T-cell (primary cell): ENCODE measurements at regions not wholly inside any gene's neighbourhood (a gene's known extent, or its start where the extent isn't known, plus 50 kb on each side); places are given as distances from the start of the nearest gene placed in this dataset.

ENCODE experiments used
- ATAC-seq, 4 experiments: fragments of 200-7000 bp in 3 of 4; fragments of 150-1000 bp in 1 of 4; cut with Tn5 transposase; replicated peaks in 1 of 4; 1 replicate in 3 of 4; 2 replicates in 1 of 4; pipeline ENCODE4 v1.10.0; 2021; ENCODE audit warnings: moderate library complexity in 3 of 4, mild to moderate bottlenecking in 2 of 4, moderate number of reproducible peaks in 1 of 4
- CTCF ChIA-PET, 2 donors: fragments of 300-600 bp; sonication (Branson Sonifier 250); formaldehyde crosslinking; loops; one replicate each; lab custom pipeline; 2022; ENCODE audit warnings: antibody characterized with exemption in 2 of 2; lab: Charles Lee
- POLR2A ChIA-PET, 2 donors: fragments of 300-600 bp; sonication (Branson Sonifier 250); formaldehyde crosslinking; loops; one replicate each; lab custom pipeline; 2022; ENCODE audit warnings: antibody characterized with exemption in 2 of 2; lab: Charles Lee
- DNase-seq, 35 experiments: peaks; one replicate each; pipeline versions ENCODE4 v3.0.0 to v3.0.0-alpha.2; 2013 to 2023
- H3K27ac ChIP-seq: one replicate; pipeline ENCODE4 v1.5.1; 2013; ENCODE audit warnings: low read length
- H3K27me3 ChIP-seq, 2 experiments: replicated peaks in 1 of 2; 1 replicate in 1 of 2; 2 replicates in 1 of 2; pipeline versions ENCODE4 v1.6.1 to v1.7.0; 2013; ENCODE audit warnings: low read length in 1 of 2, mixed read lengths in 1 of 2; ENCODE audit not compliant: control insufficient read depth in 2 of 2, insufficient read depth in 2 of 2; ENCODE audit errors: extremely low read depth in 1 of 2
- H3K36me3 ChIP-seq, 2 donors: 1 replicate in 1 of 2; 2 replicates in 1 of 2; pipeline versions ENCODE4 v1.6.1 to v1.7.0; 2013; ENCODE audit warnings: low read length in 1 of 2; ENCODE audit not compliant: control insufficient read depth in 2 of 2, insufficient read depth in 1 of 2; ENCODE audit errors: extremely low read depth in 1 of 2
- H3K4me1 ChIP-seq, 2 experiments: 1 replicate in 1 of 2; 2 replicates in 1 of 2; pipeline versions ENCODE4 v1.6.1 to v1.7.0; 2013; ENCODE audit warnings: low read length in 2 of 2, mixed read lengths in 1 of 2; ENCODE audit not compliant: insufficient read depth in 2 of 2, control insufficient read depth in 1 of 2; ENCODE audit errors: extremely low read depth in 1 of 2
- H3K4me3 ChIP-seq, 2 donors: 1 replicate in 1 of 2; 2 replicates in 1 of 2; pipeline versions ENCODE4 v1.5.1 to v1.7.0; 2013; ENCODE audit warnings: mild to moderate bottlenecking in 2 of 2, low read length in 1 of 2, moderate library complexity in 1 of 2; ENCODE audit not compliant: control insufficient read depth in 1 of 2; ENCODE audit errors: extremely low read depth in 1 of 2
- H3K9me3 ChIP-seq: 2 replicates; pipeline ENCODE4 v1.7.0; 2013
- H3K27ac Mint-ChIP-seq, 2 donors: one replicate each; pipeline ENCODE4 v1.8.0; 2020 to 2021; ENCODE audit warnings: mild to moderate bottlenecking in 2 of 2, mixed read lengths in 2 of 2
- H3K27me3 Mint-ChIP-seq, 2 donors: one replicate each; pipeline ENCODE4 v1.8.0; 2021 to 2022; ENCODE audit warnings: mixed read lengths in 2 of 2
- H3K36me3 Mint-ChIP-seq: one replicate; pipeline ENCODE4 v1.8.0; 2021; ENCODE audit warnings: mixed read lengths
- H3K4me1 Mint-ChIP-seq, 3 donors: one replicate each; pipeline ENCODE4 v1.8.0; 2020 to 2022; ENCODE audit warnings: mixed read lengths in 3 of 3, mild to moderate bottlenecking in 1 of 3
- H3K4me3 Mint-ChIP-seq, 3 donors: one replicate each; pipeline ENCODE4 v1.8.0; 2020 to 2022; ENCODE audit warnings: mild to moderate bottlenecking in 3 of 3, mixed read lengths in 3 of 3, moderate library complexity in 3 of 3
- H3K9me3 Mint-ChIP-seq, 3 donors: one replicate each; pipeline ENCODE4 v1.8.0; 2020 to 2022; ENCODE audit warnings: mixed read lengths in 3 of 3
- WGBS: methylation state at CpG from one replicate; pipeline ENCODE4 v1.1.5; 2013; ENCODE audit warnings: missing lambda C conversion rate; ENCODE audit not compliant: insufficient coverage; 5-methylcytosine and 5-hydroxymethylcytosine counted together

DNA sequence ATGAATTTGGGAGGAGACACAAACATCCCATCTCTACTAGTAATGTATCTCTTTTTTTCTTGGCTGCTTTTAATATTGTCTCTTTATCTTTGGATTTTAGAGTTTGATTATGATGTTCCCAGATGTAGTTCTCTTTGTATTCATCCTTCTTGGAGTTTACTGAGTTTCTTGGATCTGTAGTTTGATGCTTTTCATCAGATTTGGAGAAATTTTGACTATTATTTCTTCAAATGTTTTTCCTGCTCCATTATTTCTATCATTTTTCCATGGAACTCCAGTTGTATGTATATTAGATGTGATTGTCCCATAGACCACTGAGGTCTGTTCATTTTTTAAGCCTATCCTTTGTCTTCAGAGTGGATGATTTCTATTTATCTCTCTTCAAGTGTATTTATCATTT lies 90.7 kb upstream of the ARHGAP5 start:
- POLR2A ChIA-PET = no interaction called here
- peaks cover 13 to 32% (median 19%) of the 10 kb centered on the region in 3 donors for H3K9me3 Mint-ChIP-seq
- no peak overlapping the region for H3K4me3 Mint-ChIP-seq

DNA sequence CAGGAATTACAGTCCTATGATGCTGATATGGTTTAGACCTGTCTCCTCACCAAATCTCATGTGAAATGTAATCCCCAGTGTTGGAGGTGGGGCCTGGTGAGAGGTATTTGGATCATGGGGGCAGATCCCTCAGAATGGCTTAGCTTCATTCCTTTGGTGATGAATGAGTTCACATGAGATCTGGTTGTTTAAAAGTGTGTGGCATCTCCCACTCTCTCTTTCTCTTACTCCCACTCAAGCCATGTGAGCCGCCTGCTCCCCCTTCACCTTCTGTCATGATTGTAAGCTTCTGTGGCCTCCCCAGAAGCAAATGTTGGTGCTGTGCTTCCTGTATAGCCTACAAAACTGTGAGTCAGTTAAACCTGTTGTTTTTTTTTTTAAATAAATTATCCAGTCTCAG lies 89.4 kb upstream of the ARHGAP5 start:
- no peak overlapping the region for H3K27ac Mint-ChIP-seq

More for the DNA sequence above, 90.7 kb upstream of the ARHGAP5 start:
- no peak overlapping the region for H3K27ac Mint-ChIP-seq
- H3K9me3 ChIP-seq = no peaks in the 10 kb centered on the region
- H3K4me1 ChIP-seq = no peaks in the 10 kb centered on the region
- ATAC-seq (no peak), DNase-seq (no peak)
- H3K27me3 Mint-ChIP-seq = peaks cover 6% of the 10 kb centered on the region in 2 donors
- no peak overlapping the region for H3K27ac ChIP-seq
- H3K4me3 ChIP-seq = no peak overlapping the region
- peaks cover 3% of the 10 kb centered on the region for H3K36me3 Mint-ChIP-seq
- CTCF ChIA-PET = no interaction called here
- no peaks in the 10 kb centered on the region for H3K36me3 ChIP-seq
- no peaks in the 10 kb centered on the region for H3K4me1 Mint-ChIP-seq
- peaks cover 0 to 8% of the 10 kb centered on the region in 2 experiments for H3K27me3 ChIP-seq

GRCh38 chr14:31988244-31988643 lies 88.9 kb upstream of the ARHGAP5 start:
- Mint-ChIP-seq H3K4me1 (no peaks in the 10 kb centered on the region), H3K27ac (no peak overlapping the region), H3K9me3 (peaks cover 6 to 18% (median 12%) of the 10 kb centered on the region in 3 donors), H3K36me3 (no peaks in the 10 kb centered on the region), H3K27me3 (peaks cover 6 to 10% of the 10 kb centered on the region in 2 donors), H3K4me3 (no peak overlapping the region)
- Histone ChIP-seq H3K4me1 (no peaks in the 10 kb centered on the region), H3K36me3 (no peaks in the 10 kb centered on the region), H3K4me3 (no peak overlapping the region), H3K27ac (no peak overlapping the region), H3K27me3 (peaks cover 0 to 9% of the 10 kb centered on the region in 2 experiments), H3K9me3 (no peaks in the 10 kb centered on the region)
- WGBS = 54% methylated on average over 1 of the region's 1 CpG
- ChIA-PET POLR2A (no interaction called here), CTCF (no interaction called here)
- ATAC-seq (no peak), DNase-seq (no peak)

More for the DNA sequence above, 89.4 kb upstream of the ARHGAP5 start:
- peaks cover 10 to 23% (median 17%) of the 10 kb centered on the region in 3 donors for H3K9me3 Mint-ChIP-seq
- peaks cover 0 to 8% of the 10 kb centered on the region in 2 experiments for H3K27me3 ChIP-seq
- POLR2A ChIA-PET = no interaction called here
- no peak overlapping the region for H3K27ac ChIP-seq
- ATAC-seq = no peak
- H3K4me3 ChIP-seq = no peak overlapping the region
- peaks cover 6 to 8% of the 10 kb centered on the region in 2 donors for H3K27me3 Mint-ChIP-seq
- no peak for DNase-seq
- no peaks in the 10 kb centered on the region for H3K4me1 Mint-ChIP-seq
- CTCF ChIA-PET = no interaction called here
- no peaks in the 10 kb centered on the region for H3K4me1 ChIP-seq
- peaks cover 3% of the 10 kb centered on the region for H3K36me3 Mint-ChIP-seq
- no peak overlapping the region for H3K4me3 Mint-ChIP-seq
- WGBS = no CpG with 5 or more reads among the region's 1 CpG
- no peaks in the 10 kb centered on the region for H3K9me3 ChIP-seq
- H3K36me3 ChIP-seq = no peaks in the 10 kb centered on the region

DNA sequence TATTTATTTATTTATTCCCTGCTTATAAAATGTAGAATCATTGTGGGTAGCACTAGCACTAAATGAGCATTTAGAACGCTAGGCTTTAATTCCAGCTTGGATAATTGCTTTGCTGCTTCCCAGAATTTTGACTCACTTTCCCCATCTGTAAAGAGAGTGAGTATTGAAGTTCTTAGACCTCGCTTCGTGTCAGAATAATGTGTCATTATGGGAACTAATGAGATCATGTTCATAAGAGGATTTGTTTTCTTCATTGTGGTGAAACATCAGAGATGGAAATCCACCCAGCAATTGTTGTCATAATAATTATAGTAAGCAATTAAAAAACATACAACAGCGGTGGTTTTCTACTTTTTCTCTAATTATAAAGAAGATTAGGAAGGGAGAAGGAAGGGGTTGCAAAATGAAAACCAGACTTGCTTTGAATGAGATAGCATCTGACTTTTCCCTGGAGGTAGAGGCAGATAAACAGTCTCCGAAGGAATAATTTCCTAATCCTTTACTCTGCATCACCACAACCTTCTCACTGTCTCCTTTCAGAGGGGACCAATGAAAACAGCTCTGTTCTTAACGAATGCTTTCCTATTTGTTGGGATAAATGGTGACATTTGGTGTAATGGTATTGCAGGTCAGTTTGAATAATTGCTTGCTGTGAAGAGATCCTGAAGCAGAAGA lies 86.8 kb upstream of the ARHGAP5 start:
- DNase-seq (no peak), ATAC-seq (no peak)
- Histone ChIP-seq H3K9me3 (no peaks in the 10 kb centered on the region), H3K36me3 (no peaks in the 10 kb centered on the region), H3K27ac (no peak overlapping the region), H3K4me1 (no peaks in the 10 kb centered on the region), H3K4me3 (no peak overlapping the region), H3K27me3 (peaks cover 0 to 5% of the 10 kb centered on the region in 2 experiments)
- ChIA-PET POLR2A (no interaction called here), CTCF (interaction anchor here in 1 of 2 donors (0.5 kb wide), 1 partner anchor 230 kb away, joined by 4 read pairs; no protein-coding TSS in a partner anchor)
- no peak overlapping the region for H3K27ac Mint-ChIP-seq
- H3K9me3 Mint-ChIP-seq = peaks cover 6 to 17% (median 10%) of the 10 kb centered on the region in 3 donors
- H3K4me1 Mint-ChIP-seq = no peaks in the 10 kb centered on the region
- no CpG with 5 or more reads among the region's 6 CpGs for WGBS
- H3K36me3 Mint-ChIP-seq = no peaks in the 10 kb centered on the region
- no peak overlapping the region for H3K4me3 Mint-ChIP-seq
- H3K27me3 Mint-ChIP-seq = peaks cover 6 to 14% of the 10 kb centered on the region in 2 donors

- ChIA-PET CTCF (no interaction called here), POLR2A (no interaction called here)
- no peak for ATAC-seq
- Histone ChIP-seq H3K4me3 (no peak overlapping the region), H3K27me3 (peaks cover 0 to 6% of the 10 kb centered on the region in 2 experiments), H3K27ac (no peak overlapping the region), H3K4me1 (no peaks in the 10 kb centered on the region), H3K36me3 (no peaks in the 10 kb centered on the region), H3K9me3 (no peaks in the 10 kb centered on the region)
- Mint-ChIP-seq H3K4me3 (no peak overlapping the region), H3K4me1 (no peaks in the 10 kb centered on the region), H3K36me3 (no peaks in the 10 kb centered on the region), H3K27me3 (peaks cover 6 to 14% of the 10 kb centered on the region in 2 donors), H3K9me3 (peaks cover 6 to 10% (median 8%) of the 10 kb centered on the region in 3 donors), H3K27ac (no peak overlapping the region)
- no peak for DNase-seq
- WGBS = 43% methylated on average over 2 of the region's 6 CpGs
Measured at GRCh38 chr14:31990926-31991572, 86.1 kb upstream of the ARHGAP5 start.

GRCh38 chr14:31992011-31992447 lies 85.1 kb upstream of the ARHGAP5 start:
- CTCF ChIA-PET = no interaction called here
- WGBS = no CpG with 5 or more reads among the region's 1 CpG
- no peak overlapping the region for H3K27ac ChIP-seq

More at GRCh38 chr14:31992011-31992447, 85.1 kb upstream of the ARHGAP5 start:
- Mint-ChIP-seq H3K27ac (no peak overlapping the region), H3K9me3 (peaks cover 0 to 3% (median 0%) of the 10 kb centered on the region in 3 donors), H3K4me1 (no peaks in the 10 kb centered on the region), H3K4me3 (no peak overlapping the region), H3K27me3 (peaks cover 6 to 20% of the 10 kb centered on the region in 2 donors), H3K36me3 (no peaks in the 10 kb centered on the region)
- POLR2A ChIA-PET = no interaction called here
- Histone ChIP-seq H3K36me3 (no peaks in the 10 kb centered on the region), H3K9me3 (no peaks in the 10 kb centered on the region), H3K4me1 (no peaks in the 10 kb centered on the region), H3K4me3 (no peak overlapping the region), H3K27me3 (peaks cover 0 to 6% of the 10 kb centered on the region in 2 experiments)
- ATAC-seq (no peak), DNase-seq (no peak)
